Fibroblast of skin of right biceps (primary cell): ENCODE measurements at regions not wholly inside any gene's neighbourhood (a gene's known extent, or its start where the extent isn't known, plus 50 kb on each side); places are given as distances from the start of the nearest gene placed in this dataset.
A peak's percentile ranks its signal among the peaks of the same experiment; 100 is the strongest.
"Not testable (repeated sequence)": the region's sequence is repeated elsewhere in the genome, so short reads cannot be mapped to it uniquely, and the experiment has no call there.

Experiments used
- DNase-seq: peaks from one replicate; pipeline ENCODE4 v3.0.0-alpha.2; 2013

DNA sequence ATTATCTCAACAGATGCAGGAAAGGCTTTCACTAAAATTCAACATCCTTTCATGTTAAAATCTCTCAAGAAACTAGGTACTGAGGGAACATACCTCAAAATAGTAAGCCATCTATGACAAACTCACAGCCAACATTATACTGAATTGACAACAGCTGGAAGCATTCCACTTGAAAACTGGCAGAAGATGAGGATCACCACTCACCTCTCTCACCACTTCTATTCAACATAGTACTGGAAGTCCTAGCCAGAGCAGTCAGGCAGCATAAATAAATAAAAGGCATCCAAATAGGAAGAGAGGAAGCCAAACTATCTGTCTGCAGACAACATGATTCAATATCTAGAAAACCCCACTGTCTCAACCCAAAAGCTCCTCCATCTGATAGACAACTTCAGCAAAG is 203.6 kb upstream of the GRAMD2B start:
- no peak for DNase-seq

DNA sequence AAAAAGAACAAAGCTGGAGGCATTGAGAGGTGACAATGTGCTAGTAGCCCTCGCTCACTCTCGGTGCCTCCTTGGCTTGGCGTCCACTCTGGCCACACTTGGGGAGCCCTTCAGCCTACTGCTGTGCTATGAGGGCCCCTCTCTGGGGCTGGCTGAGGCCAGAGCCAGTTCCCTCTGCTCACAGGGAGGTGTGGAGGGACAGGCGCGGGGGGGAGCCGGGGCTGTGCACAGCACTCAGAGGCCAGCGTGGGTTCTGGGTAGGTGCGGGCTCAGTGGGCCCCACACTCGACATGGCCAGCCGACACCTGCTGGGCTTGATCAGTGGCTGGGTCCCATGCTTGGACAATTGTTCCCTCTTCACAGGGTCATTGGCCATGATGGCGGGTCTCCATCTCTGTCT is 202.5 kb upstream of the GRAMD2B start:
- no peak for DNase-seq

DNA sequence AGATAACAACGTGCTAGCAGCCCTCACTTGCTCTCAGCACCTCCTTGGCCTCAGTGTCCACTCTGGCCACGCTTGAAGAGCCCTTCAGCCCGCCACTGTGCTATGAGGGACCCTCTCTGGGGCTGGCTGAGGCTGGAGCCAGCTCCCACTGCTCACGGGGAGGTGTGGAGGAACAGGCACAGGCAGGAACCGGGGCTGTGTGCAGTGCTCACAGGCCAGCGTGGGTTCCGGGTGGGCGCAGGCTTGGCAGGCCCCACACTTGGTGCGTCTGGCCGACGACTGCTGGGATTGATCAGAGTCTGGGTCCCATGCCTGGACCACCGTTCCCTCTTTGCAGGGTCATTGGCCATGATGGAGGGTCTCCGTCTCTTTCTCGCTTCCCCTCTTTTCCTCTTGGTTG is 194.3 kb upstream of the GRAMD2B start:
- DNase-seq = no peak

DNA sequence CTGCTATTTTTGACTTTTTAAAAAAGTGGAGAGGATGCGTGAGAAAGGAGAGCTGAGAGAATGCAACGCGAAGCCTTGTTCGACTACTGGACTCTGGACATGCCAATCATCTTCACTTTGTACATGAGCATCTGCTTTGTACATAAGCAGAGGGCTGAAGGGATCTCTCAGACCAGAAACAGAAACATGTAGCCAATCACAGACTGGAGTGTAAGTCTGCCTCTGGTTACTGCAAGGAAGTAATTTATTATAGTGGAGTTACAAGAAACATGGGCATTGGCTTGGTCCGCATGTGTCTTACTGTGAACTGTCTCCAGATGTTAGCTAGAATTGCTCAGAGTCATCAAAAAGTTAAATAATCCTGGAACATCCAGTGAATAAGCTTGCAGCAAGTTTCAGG is 190.0 kb upstream of the GRAMD2B start:
- DNase-seq = no peak

DNA sequence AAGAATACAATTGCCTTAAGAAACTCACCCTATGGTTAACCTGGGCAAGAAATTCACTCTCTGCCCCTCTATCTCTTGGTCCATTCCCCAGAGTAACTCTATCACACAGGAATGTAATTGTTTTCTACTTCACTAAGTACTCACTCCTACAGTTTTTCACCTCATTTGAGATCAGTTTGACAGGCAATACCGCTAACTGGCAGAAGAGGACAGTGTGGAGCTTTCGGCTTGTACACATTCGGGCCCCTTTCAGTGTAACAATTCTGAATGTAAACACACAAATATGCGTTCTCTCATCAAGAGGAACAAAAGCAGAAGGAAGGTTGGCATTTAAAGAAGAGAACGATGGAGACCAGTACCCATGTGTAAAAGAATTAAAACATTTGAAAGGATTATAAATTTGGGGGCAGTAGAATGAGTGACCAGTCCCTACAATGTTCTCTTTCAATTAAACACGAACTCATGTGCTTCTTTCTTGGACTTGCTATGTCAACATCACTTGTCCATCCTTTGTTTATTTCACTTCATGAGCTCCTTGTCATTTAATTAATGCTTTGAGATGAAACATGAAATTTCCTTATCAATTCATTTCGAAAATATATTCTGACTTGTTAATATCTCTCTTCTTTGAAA is 188.5 kb upstream of the GRAMD2B start:
- peak; percentile 13 for DNase-seq

DNA sequence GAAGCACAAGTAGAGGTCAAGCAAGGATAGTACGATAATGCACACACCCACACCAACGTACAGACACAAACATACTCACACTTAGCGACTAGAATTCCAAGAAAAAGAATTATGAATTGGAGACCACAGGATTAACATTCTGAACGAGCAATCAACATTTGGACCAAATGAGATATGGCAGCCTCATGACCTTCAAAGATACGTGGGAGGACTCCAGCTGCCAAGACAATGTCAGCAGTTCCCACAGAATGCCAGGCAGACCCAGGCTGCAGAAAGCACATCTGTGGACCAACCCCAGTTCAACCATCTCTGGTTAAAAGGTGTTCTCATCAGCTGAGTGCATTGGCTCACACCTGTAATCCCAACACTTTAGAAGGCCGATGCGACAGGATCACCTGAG is 187.6 kb upstream of the GRAMD2B start:
- no peak for DNase-seq

DNA sequence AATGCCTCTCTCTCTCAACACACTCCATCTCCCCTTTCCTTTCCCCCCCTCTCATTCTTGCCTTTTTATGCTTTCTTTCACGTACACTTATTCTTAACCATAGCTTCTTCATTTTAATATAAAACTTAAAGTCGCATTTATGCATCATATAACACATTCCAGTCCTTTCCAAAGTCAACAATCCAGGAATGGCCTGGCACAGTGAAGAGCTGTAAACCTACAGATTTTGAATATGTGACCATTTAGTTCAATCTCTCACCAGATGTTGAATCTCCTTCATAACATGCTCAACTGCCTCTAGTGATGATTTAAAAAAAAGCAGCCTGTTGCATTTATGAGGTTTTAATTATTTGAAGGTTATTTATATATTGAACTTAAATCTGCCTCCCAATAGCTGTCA is 186.2 kb upstream of the GRAMD2B start:
- no peak for DNase-seq

DNA sequence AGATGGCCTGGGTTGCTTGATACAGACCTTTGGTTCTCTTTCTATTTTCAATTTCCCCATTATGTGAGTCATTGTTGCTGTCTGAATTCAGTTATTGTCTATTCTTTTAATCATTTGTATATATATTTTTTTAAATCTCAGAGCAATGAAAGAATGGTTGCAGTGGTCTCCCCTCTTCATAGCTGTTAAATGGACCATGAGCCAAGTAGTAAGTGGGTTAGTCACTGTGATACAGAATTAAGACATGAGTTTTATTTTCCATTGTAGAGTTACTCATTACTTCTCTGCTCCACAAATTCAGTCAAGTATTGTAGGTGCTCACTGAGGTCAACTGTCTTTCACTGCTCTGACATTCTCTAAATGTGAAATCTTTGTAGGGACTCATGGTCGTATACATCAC is 174.6 kb upstream of the GRAMD2B start:
- DNase-seq = no peak

DNA sequence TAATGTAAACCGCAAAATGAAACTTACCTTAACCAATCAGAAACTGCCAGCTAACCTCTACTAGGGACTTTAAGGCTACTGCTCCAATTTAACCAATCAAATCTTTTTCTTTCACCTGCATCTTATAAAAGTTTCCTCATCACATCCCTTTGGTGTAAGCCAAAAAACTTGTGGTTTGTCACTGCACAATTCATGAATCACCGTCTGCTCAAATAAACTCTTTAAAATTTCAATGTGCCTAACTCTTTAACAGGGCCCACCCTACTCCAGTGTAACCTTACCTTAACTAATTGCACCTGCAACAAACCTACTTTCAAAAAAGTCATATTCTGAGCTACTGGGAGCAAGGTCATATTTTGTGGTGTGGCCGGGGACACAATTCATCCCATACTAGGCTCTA is 172.2 kb upstream of the GRAMD2B start:
- DNase-seq = no peak

DNA sequence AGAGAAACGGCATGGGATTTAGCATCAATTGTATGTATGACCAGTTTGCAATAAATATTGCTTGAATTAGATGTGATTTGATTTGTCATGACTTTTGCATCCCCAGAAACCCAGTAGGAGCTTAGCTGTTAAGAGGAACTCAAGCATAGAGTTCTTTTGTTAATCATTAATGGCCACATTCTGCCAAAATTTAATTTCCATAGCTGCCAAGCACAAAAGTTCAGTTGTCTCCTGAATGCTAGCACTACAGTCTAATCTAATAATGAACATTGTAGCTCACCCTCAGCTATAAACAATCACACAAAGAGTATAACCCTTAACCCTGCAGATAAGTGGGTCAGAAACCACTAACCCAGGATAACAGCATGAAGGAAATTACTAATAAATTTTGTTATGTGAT is 169.8 kb upstream of the GRAMD2B start:
- DNase-seq = no peak

DNA sequence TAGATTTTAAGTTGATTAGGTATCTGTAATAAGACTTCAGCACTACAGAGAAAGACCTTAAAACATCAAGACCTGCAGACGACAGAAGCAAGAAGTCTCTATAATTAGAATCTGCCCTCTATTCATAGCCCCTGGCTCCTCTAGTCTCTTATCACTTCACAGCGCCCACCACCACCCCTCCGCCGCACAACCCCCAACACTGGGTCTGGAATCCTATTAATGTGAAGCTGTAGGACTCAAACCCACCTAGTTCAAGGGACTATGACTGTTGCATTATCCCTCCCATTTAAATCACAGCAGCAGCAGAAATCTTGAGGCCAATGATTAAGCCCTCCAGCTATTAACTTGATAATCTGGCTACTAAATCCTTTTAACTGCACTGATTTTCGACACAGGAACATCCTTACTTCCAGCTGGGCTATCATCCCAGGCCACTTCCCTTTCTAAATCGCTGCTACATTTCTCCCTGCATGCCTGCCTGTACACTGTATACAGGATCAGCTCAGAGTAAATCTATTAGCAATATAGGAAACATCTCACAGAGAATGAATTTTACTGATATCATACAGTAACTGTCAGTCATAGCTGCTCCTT is 159.5 kb upstream of the GRAMD2B start:
- DNase-seq = no peak

DNA sequence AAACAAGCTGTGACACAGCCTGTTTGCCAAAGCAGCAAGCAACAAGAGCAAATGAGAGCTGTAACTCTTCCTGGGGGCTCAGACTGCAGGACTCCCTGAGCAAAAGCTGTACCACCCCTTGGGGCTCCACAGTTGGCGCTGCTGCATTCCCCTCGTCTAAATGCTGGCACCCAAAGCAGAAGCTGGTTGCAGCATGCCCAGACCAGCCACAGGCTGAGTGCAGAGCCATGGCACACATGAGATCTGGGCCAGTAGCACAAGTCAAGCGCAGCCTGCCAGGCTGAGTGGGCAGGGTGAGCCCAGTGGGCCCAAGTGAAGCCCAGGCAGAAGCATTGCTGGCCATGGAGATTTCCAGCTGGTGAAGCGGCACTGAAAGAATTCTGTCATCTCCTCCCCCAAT is 157.3 kb upstream of the GRAMD2B start:
- DNase-seq = no peak

DNA sequence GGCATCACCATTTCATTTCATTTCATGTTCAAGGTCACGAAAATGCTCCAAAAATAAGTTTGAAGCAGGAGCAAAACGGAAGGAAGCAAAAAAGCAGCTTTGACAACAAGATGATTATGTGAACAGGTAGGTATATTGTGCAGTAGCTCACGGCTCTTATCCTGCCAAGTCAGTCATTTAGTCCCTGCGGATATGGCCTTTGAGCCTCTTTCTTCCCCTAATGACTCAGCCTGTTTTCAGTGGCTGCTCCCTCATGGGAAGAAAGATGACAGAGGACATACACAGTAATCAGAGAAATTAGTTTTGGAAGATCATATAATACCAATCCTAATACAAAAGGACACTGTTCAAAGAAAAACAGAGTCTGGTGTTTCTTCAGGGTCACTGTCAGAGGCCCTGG is 155.8 kb upstream of the GRAMD2B start:
- no peak for DNase-seq

DNA sequence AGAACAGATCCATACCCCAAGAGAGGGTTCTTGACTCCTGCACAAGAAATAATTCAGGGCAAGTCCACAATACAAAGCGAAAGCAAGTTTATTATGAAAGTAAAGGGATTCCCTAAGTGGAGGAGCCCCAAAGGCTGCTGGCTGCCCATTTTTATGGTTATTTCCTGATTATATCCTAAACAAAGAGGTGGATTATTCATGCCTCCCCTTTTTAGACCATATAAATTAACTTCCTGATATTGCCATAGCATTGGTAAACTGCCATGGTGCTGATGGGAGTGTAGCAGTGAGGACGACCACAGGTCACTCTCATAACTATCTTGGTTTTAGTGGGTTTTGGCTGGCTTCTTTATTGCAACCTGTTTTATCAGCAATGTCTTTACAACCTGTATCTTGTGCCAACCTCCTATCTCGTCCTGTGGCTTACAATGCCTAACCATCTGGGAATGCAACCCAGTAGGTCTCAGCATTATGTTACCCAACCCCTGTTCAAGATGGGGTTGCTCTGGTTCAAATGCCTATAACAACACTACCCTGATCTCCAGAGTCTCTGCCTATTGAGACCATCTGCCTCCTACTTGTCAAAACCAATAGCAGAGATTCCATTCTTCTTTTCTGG is 154.4 kb upstream of the GRAMD2B start:
- no peak for DNase-seq

DNA sequence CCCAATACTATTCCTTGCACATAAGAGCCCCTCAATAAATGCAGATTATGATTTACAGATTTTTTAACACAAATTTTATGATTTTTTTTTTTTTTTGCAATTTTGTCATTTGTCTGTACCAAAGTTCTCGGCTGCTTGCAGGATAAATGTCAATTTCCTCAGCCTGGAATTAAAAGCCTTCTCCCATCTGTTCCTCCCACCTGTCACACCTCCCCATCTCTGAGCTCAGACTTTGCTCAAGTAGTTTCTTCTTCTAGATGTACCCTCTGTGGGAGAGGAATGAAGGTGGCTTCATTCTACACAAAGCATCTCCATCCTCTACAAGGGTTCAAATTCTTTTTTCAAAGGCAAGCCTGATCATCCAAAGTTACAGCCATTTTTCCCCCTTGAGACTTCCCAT is 153.7 kb upstream of the GRAMD2B start:
- DNase-seq = no peak

DNA sequence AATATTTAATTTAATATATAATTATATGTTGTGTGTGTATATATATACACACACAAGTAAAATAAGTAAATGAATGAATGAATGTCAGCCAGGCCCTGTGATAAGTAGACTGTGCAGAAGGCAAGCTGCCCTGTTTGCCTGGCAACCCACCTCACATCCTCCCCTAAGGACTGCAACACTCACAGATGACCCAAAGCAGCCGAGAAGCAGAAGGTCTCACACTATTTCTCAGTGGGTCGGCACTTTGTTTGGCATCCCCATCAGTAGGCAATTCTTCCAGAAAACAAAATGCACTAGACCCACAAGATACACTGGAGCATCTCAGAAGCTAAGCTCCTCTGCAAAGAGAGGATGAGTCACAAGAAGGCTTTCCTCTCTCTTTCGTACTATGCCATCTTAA is 152.1 kb upstream of the GRAMD2B start:
- no peak for DNase-seq

DNA sequence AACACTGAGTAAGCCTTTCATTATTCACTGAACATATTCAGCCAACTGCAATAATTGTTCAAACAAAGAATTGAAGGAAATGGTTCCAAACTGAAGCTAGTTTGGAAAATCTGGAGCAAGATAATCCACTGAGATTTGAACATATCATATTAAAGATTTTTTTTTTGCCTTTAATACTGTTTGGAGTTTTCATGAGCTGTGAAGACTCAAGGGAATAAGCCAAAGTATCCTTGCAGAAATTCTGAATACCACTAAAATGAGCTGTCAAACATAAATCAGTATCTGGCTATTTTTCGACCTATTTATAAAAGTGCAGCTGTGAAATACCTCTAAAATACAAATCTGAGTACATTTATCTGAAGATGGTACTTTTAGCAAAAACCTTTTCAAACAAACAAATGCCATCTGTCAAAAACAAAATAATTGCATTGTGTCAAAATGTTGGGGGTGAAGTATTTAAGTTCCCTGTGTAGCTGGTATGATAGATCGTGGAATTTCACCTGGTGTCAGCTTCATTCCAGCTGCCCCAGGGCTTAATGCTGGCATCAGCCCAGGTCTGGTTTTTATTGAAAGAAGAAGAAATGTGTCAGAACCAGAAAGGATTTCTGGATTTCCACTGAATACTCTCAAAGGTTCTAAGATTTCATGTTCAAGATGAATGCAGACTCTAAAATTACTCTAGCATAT is 149.0 kb upstream of the GRAMD2B start:
- DNase-seq = peak; percentile 6

DNA sequence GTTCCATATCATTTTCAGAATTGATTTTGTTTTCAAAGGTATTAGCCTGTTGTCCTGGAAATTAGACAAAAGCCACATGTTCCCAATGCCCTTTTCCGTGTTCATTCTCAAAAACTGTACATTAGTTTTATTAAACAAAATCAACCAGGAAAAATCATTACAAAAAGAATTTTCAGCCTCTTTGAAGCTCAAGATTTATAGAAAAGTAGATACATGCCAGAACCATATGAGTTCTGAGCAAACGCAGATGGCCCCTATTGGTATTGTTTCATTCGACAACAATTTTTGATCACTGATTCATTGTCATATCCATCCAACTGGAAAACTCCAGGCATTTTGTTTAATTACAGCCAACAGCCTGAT is 148.5 kb upstream of the GRAMD2B start:
- no peak for DNase-seq

DNA sequence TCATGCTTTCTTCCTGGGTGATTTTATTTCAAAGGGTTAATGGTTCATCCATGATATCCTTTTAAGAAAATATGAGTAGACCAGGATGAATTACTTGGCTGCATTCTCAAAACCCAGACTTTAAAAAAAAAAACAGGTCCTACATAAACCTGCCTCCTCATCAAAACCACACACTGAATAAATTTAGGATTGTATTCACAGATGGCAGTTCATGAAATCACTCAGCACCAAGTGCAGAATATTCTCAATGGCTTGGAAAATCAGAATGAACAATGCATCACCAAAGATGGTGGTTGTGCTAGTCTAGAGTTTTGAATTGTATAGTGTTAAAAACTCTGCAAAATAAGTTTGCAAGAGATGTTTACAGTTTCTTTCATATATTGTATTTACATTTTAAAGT is 145.4 kb upstream of the GRAMD2B start:
- DNase-seq = no peak

DNA sequence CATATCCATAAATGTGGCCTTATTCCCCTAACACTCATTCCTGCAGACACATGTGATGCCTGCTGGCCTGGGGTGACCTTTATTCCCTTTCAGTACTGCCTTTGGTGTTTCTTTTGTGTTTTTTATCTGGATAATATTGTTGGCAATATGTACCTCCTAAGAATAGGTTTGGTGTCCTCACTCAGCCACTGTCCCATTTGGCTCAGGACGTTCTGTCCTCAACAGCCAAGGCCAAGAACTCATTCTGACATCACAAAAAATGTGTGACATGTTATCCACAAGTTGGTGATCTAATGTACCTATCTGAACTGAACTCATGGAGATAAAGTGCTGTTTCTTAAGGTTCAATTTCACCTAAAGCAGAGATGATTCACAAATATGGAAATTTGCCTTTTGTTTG is 142.9 kb upstream of the GRAMD2B start:
- DNase-seq = no peak

DNA sequence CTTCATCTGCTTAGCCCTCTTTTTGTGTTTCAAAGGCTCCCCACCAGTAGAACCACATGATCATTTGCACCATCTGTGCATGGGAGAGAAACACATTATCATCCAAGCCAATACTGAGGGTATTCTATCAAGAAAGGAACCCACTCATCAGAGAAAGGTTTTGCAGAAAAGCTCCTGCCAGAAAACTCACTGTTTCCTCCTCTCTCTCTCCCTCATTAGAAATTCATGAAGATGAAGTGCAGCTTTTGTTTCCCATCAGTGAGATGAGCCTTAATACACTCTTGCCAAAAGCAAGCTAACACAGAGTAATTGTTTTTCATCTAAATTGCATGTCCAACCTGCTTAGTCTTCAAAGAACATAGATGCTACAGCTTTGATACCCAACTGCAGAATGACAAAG is 142.4 kb upstream of the GRAMD2B start:
- no peak for DNase-seq

DNA sequence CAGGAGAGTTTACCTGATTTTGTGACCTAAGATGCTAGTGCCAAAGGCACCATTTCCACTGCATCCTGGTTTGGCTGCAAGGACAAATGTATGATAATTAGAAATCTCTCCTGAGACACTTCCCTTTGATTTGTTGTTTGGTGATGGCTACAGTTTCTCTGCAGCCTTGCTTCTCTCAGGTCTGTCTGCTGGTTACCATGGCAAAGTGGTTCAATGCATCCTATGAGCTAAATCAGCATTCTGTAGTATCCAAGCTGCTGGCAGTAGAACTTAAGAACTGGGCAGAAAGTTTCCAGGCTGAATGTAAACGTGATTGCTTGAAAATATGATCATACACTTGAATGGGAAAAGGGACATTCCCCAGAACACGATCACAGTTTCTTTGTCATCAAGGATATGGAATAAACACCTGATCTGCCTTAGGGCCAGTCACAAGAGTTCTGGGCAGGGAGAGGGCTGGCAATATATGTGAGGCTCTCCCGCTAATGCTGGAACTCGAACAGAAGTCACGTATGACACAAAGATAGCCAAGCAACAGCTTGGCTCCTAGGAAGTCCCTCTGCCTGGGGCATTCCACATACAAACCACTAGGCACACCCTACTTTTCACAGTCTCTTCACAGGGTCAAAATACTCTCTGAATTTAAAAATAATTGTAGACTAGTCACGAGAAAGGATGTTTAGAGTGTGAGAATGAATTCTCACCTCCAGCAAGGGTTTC is 138.1 kb upstream of the GRAMD2B start:
- DNase-seq = no peak

DNA sequence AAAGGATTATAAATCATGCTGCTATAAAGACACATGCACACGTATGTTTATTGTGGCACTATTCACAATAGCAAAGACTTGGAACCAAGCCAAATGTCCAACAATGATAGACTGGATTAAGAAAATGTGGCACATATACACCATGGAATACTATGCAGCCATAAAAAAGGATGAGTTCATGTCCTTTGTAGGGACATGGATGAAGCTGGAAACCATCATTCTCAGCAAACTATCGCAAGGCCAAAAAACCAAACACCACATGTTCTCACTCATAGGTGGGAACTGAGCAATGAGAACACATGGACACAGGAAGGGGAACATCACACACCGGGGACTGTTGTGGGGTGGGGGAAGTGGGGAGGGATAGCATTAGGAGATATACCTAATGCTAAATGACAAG is 127.1 kb upstream of the GRAMD2B start:
- DNase-seq = not testable (repeated sequence)

DNA sequence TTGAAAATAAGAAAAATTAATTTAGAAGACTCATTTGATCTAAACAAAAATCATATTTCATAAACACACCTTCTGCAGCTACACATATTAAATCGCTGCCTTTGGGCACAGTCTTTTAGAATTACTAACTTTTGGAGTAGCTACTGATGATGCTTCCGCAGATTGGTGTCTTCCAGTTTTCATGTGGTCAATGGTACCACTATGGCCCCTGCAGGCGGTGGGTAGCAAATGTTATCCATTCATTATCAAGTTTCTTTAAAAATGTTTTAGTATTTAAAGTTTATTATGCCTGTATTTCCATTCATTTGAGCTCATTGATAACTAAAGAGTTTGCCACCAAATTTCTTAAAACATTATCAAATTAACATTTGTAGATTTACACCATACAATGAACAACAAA is 122.9 kb upstream of the GRAMD2B start:
- no peak for DNase-seq
